ENCODE measurements at regions not wholly inside any gene's neighbourhood (a gene's known extent, or its start where the extent isn't known, plus 50 kb on each side); places are given as distances from the start of the nearest gene placed in this dataset.

GRCh38 chr18:46266473-46266872, 162.3 kb downstream of the HAUS1 start:
- no peak for DNase-seq

GRCh38 chr18:46268671-46269070, 164.5 kb downstream of the HAUS1 start:
- DNase-seq = no peak

- DNase-seq = no peak
Observed at GRCh38 chr18:46269275-46269674, 165.1 kb downstream of the HAUS1 start.

GRCh38 chr18:46271488-46271887, 167.3 kb downstream of the HAUS1 start:
- DNase-seq = no peak

GRCh38 chr18:46273861-46274260, 169.7 kb downstream of the HAUS1 start:
- no peak for DNase-seq

GRCh38 chr18:46274266-46274665, 170.1 kb downstream of the HAUS1 start:
- no peak for DNase-seq

GRCh38 chr18:46275370-46275769, 171.2 kb downstream of the HAUS1 start:
- DNase-seq = no peak

- no peak for DNase-seq
Observed at GRCh38 chr18:46276748-46277147, 172.6 kb downstream of the HAUS1 start.

GRCh38 chr18:46278481-46279465, 174.6 kb downstream of the HAUS1 start:
- DNase-seq = no peak

- DNase-seq = no peak
Observed at GRCh38 chr18:46279673-46280072, 175.5 kb downstream of the HAUS1 start.

GRCh38 chr18:46281185-46282176, 177.3 kb downstream of the HAUS1 start:
- DNase-seq = peak; percentile 69

GRCh38 chr18:46282177-46282570, 178.0 kb downstream of the HAUS1 start:
- DNase-seq = no peak

GRCh38 chr18:46282646-46283045, 178.5 kb downstream of the HAUS1 start:
- no peak for DNase-seq

GRCh38 chr18:46283268-46283667, 179.1 kb downstream of the HAUS1 start:
- DNase-seq = no peak

GRCh38 chr18:46283895-46284295, 179.7 kb downstream of the HAUS1 start:
- peak; percentile 19 for DNase-seq

- DNase-seq = no peak
Observed at GRCh38 chr18:46289463-46289862, 185.3 kb downstream of the HAUS1 start.

- DNase-seq = no peak
Observed at GRCh38 chr18:46289931-46290330, 185.7 kb downstream of the HAUS1 start.

- DNase-seq = no peak
Observed at GRCh38 chr18:46290440-46291020, 186.3 kb downstream of the HAUS1 start.

GRCh38 chr18:46291149-46291548, 187.0 kb downstream of the HAUS1 start:
- no peak for DNase-seq

GRCh38 chr18:46293742-46294181, 189.6 kb downstream of the HAUS1 start:
- DNase-seq = no peak

GRCh38 chr18:46294318-46294717, 190.1 kb downstream of the HAUS1 start:
- no peak for DNase-seq

- DNase-seq = no peak
Observed at GRCh38 chr18:46294751-46295150, 190.6 kb downstream of the HAUS1 start.

- no peak for DNase-seq
Observed at GRCh38 chr18:46295416-46295815, 191.2 kb downstream of the HAUS1 start.

All from NCI-H1105 treated with DMSO at 0.1 percent for 48 hours (cell line).